HTR-8/SVneo (cell line): ENCODE measurements at regions not wholly inside any gene's neighbourhood (a gene's known extent, or its start where the extent isn't known, plus 50 kb on each side); places are given as distances from the start of the nearest gene placed in this dataset.
A peak's percentile ranks its signal among the peaks of the same experiment; 100 is the strongest.
"Not testable (repeated sequence)": the region's sequence is repeated elsewhere in the genome, so short reads cannot be mapped to it uniquely, and the experiment has no call there.

Experiments used
- DNase-seq: peaks from one replicate; pipeline ENCODE4 v3.0.0; 2011; ENCODE audit warnings: low spot score, mixed read lengths; ENCODE audit not compliant: insufficient read length
- FAIRE-seq: peaks from 2 replicates; lab custom pipeline; 2011; peaks lifted over from hg19 to GRCh38; lab: Jason Lieb, UNC

DNA sequence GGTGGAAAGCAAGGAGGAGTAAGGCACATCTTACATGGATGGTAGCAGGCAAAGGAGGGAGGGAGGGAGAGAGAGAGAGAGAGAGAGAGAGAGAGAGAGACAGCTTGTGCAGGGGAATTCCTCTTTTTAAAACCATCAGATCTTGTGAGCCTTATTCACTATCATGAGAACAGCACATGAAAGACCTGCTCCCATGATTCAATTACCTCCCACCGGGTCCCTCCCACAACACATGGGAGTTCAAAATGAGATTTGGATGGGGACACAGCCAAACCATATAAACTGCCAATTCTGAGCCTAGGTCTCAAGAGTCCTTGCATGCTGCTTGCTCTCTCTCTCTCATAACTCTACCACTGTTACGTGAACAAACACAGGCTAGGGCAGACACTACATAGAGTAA lies 120.8 kb upstream of the SLC6A11 start:
- FAIRE-seq, DNase-seq: not testable (repeated sequence)

- DNase-seq (no peak), FAIRE-seq (no peak)
These were observed 120.3 kb upstream of the SLC6A11 start for GRCh38 chr3:10695595-10696285.

GRCh38 chr3:10697918-10698317 lies 118.1 kb upstream of the SLC6A11 start:
- FAIRE-seq (no peak), DNase-seq (no peak)

GRCh38 chr3:10700821-10701220 lies 115.2 kb upstream of the SLC6A11 start:
- DNase-seq: no peak
- no peak for FAIRE-seq

DNA sequence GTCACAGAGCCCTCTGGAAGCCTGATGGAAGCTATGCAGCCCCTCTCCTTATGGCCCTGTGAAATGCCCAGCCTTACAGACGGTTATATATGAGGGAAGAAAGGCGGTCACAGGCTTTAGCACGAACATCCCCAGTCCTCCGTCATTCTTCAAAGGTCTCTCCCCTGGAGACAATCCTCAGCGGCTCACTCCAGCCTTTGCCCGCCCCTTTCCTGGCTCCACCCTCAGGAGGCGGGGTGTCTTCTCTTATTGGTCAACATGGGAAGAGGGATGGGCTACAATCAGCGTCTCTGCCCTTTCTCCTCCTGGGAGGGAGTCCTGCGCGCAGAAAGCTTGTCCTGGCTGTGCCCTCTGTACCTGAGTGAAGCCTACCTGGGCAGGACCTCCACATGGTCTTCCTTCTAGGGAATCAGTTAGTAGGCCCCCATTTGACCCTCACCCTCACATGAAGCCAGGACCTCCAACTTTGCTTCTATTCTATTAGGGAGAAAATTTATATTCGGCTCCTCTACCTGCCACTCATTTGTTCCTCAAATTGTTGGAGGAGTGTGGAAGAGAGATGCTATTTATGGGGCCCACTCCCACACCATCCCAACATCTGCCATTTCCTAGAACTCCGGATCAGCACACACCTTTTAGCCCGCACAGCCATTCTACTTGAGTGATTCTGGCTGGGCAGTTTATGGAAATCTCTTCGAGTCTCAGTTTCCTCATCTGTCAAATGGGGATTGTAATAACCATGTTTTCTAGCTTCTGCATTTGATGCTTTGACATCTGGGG lies 112.9 kb upstream of the SLC6A11 start:
- no peak for FAIRE-seq

DNA sequence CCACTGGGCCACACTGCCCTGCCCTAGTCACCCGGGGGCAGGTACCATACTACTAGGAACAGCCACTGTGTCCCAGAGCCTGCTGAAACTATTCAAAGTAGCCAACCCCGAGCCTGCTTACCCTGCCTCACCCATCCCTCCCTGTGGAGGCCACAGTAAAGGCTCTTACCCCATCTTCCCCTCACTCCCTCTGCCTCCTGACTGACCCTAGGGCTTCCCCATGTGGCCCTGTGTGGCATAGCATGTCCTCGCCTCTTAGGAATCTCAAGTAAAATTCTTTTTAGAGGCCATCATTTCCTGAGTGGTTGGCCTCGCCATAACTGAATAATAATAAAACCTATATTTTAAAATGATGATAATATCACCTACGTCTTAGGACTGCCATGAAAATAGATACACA lies 112.2 kb upstream of the SLC6A11 start:
- FAIRE-seq: peak; percentile 16
- peak; percentile 21 for DNase-seq

More for the DNA sequence above, 112.9 kb upstream of the SLC6A11 start:
- no peak for DNase-seq

DNA sequence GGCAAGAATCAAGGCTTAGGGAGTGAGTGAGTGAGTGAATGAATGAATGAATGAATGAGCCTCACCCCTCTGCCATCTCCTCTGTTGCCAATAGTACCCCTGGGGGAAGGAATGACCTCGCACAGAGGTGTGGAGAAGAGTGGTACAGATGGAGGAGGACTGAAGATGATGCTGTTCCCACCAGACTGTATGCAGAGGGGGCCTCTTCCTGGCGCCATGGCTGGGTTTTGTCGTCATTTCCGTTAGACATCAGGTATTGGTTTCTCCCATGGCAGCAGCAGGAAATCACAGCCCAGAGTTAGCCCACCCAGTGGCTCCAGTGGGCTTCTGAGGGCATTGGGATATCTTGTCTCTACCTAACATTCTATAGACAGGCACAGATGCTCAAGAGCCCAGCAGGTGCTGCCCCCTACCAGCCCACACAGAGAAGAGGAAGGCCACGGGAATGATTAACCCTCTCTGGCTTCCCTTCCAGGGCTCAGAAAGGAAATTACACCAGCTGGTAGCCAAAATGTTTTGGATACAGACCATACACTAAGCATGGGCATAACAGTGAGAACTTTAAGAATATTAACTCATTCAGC lies 109.8 kb upstream of the SLC6A11 start:
- FAIRE-seq: no peak
- DNase-seq: no peak

GRCh38 chr3:10706740-10707399 lies 109.2 kb upstream of the SLC6A11 start:
- DNase-seq: no peak
- FAIRE-seq: no peak

DNA sequence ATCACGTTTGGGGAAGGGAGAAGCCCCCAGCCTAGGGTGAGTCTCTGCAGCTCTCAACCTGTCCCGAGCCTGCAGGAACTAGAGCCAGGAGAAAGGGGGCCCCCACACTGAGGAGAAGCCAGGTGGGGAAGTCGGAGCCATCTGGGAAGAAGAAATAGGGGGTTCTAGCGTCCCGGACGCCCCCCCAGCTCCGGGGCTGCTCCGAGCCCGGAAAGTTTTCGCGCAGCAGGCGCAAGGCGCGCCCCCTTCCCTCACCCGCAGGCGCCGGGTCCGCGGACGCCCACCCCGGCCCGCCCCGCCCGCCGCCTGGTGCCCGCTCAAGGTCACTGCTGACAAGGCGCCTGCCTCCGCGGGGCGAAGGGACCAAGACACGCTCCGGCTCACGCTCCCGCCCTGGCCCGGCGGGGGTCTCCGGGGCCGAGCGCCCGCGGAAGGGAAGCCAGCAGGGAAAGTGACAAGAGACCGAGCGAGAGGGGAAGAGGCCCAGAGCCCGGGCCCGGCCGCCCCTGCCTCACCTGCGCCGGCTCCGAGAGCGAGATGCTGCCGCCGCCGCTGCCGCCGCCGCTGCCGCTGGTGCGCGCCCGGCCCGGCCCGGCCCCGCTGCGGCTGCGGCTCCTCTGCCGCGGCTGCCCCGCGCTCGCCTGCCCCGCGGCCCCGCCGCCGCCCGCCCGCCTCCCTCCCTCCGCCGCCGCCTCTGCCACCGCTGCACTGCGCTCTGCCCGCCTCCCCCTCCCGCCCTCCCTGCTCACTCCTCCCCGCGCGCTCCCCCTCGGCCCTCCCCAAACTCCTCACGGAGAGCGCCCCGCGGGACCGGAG lies 108.4 kb upstream of the SLC6A11 start:
- DNase-seq (no peak), FAIRE-seq (no peak)

- DNase-seq (no peak), FAIRE-seq (no peak)
These were observed 107.7 kb upstream of the SLC6A11 start for GRCh38 chr3:10708216-10708893.

DNA sequence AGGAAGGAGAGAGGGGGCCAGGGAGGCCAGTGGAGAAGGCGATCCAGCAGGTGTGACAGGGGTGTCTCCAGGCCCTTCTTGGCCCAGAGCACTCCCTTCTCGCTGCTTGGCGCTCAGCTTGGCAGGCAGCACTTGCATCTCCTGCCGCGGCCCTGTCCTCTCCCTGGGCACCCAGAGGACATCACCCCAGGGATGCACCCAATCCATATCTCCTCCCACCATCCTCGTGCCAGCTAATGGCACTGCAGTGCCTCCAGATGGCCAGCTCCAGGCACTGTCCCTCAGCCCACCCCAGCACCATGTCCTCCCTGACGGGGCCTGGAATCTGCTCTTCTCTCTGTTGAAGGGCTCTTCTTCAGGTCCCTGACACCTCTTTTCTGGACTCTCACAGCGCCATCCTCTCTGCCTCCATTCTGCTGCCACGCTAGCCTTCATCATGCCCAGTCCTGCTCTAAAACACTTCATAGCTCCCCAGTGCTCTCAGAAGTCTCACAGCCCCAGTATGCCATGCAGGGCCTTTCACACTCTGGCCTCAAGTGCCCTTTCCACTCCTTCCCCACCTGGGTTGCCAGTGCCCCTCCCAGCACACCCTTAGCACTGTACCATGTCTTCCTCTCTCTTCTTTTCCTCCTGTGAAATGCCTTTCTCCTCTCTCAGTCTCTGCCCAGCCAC lies 106.8 kb upstream of the SLC6A11 start:
- FAIRE-seq (no peak), DNase-seq (no peak)

GRCh38 chr3:10712121-10712520 lies 103.9 kb upstream of the SLC6A11 start:
- FAIRE-seq: no peak
- no peak for DNase-seq

- FAIRE-seq: no peak
- DNase-seq: no peak
These were observed 102.4 kb upstream of the SLC6A11 start for GRCh38 chr3:10713656-10714055.

DNA sequence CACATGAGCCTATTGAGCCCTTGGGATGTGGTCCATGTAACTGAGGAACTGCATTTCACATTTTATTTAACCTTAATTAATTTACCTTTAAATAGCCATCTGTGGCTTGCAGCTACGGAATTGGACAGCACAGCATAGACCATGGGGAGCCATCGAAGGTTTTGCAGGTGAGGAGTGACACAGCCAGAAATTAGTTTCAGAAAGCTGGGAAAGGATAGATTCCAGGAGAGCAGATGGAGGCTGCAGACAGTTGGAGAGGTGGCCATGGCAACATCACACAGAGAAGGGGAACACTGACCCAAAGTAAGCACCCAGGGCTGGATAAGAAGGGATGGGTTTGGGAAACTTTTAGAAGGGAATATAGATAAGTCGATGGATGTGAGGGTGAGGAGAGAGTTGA lies 100.1 kb upstream of the SLC6A11 start:
- no peak for DNase-seq
- FAIRE-seq: no peak

- DNase-seq (no peak), FAIRE-seq (no peak)
These were observed 99.1 kb upstream of the SLC6A11 start for GRCh38 chr3:10716964-10717363.

- DNase-seq (no peak), FAIRE-seq (no peak)
These were observed 98.3 kb upstream of the SLC6A11 start for GRCh38 chr3:10717756-10718155.

- no peak for FAIRE-seq
- no peak for DNase-seq
These were observed 94.9 kb upstream of the SLC6A11 start for GRCh38 chr3:10721101-10721500.

- FAIRE-seq: no peak
- DNase-seq: no peak
These were observed 93.1 kb upstream of the SLC6A11 start for GRCh38 chr3:10722911-10723310.

DNA sequence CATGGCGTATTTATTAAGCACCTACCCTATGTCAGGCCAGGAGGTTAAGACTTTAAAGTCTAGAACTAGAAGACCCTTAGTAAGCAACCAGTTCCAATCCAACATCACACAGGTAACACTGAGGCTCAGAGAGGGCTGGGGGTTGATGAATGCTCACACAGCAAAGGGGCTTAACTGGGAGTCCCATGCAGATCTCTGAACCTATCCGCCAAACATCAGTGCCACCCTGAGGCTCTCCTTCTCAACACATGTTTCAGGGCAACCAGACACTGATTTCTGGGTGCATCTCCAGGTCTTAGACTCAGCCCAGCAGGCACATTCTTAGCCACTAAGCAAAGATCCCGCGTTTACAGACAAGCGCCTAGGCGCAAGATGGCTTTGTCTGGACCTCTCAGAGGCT lies 92.0 kb upstream of the SLC6A11 start:
- FAIRE-seq (no peak), DNase-seq (no peak)
